ENCODE measurements at regions not wholly inside any gene's neighbourhood (a gene's known extent, or its start where the extent isn't known, plus 50 kb on each side); places are given as distances from the start of the nearest gene placed in this dataset.
A peak's percentile ranks its signal among the peaks of the same experiment; 100 is the strongest.
"Not testable (repeated sequence)": the region's sequence is repeated elsewhere in the genome, so short reads cannot be mapped to it uniquely, and the experiment has no call there.

DNA sequence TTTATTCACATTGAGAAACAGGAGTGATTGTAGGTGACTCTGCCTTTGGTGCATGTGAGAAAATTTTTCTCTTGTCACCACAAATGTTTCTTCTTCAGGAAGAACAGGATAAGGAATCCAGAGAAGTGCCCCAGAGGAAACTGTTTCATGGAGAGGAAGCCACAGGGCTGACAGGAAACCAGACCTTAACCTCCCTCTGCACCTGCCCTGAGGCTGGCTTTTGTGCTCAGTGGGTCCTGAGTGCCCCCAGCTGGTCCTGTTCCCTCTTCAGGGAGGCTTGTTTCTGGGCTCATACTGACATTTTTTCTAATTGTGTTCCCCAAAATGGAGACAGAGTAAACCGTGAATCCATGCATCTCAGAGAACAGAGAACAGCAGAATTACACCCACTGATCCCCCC, 546.3 kb downstream of the GOLGA6L6 start:
- not testable (repeated sequence) for H3K4me3 ChIP-seq (ENCODE audit: insufficient read length, low read depth); H3K9ac ChIP-seq (ENCODE audit: insufficient read length, low read depth); H3K36me3 ChIP-seq (ENCODE audit: insufficient read depth, insufficient read length, low read length); H3K4me1 ChIP-seq (ENCODE audit: insufficient read depth, insufficient read length); H3K9me3 ChIP-seq (ENCODE audit: insufficient read depth, low read length); DNase-seq (ENCODE audit: low read depth, low spot score)
- H3K27me3 ChIP-seq (ENCODE audit: insufficient read depth, insufficient read length), result peaks cover 28% of the 10 kb centered on the region

DNA sequence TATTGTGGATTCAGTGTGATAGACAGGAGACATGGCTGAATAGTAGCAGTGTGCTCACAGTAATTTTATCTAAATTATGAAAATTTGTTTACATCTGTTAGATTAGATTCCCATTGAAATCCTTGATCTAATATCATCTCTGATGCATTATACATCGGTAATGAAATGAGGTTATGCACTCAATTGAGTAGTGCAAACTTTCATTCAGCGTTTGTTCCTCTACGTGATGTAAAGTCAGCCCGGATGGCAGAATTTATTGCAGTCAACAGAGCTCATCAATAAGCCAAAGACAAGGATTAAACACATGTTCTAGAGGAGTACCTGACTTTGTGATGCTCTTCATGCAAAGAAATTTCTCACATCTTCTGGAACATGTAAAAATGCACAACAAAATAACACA, 549.2 kb downstream of the GOLGA6L6 start:
- Histone ChIP-seq H3K9ac (ENCODE audit: insufficient read length, low read depth) (no peak overlapping the region), H3K27me3 (ENCODE audit: insufficient read depth, insufficient read length) (peaks cover 55% of the 10 kb centered on the region), H3K36me3 (ENCODE audit: insufficient read depth, insufficient read length, low read length) (no peaks in the 10 kb centered on the region), H3K4me1 (ENCODE audit: insufficient read depth, insufficient read length) (no peaks in the 10 kb centered on the region), H3K9me3 (ENCODE audit: insufficient read depth, low read length) (no peaks in the 10 kb centered on the region), H3K4me3 (ENCODE audit: insufficient read length, low read depth) (no peak overlapping the region)
- no peak for DNase-seq (ENCODE audit: low read depth, low spot score)
- TF ChIP-seq ZNF274 (IDR thresholded peaks at IDR 0.05; ENCODE audit: low read depth, low read length) (no peak), SUZ12 (IDR thresholded peaks at IDR 0.05; ENCODE audit: extremely low read depth, insufficient read depth, insufficient read length) (no peak), YY1 (IDR thresholded peaks at IDR 0.05; ENCODE audit: insufficient read depth, insufficient read length) (no peak)

DNA sequence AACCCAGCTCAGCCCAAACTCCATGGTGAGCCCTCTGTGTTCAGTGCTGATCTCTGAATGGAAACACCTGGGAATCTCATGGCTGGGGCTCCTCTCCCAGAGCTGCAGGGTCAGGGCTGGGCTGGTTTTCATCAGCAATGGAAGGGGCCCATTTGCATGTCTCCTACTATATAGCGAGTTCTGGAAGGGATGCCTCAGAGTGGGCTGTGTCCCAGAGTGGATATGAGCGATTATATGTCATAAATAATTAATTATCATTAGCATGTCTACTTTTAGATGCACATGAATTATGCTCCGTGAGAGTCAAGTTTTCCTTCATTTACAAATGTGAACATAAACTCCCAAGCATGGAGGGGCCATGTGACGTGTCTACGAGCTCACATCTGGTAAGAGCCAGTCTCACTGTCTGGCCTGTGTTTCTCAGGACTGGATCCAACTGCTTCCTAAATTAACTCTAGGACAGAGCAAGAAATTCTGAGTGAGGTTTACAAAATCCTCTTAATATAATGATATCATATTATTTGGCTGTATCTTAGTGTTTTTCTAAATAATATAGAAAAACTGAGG, 553.4 kb downstream of the GOLGA6L6 start:
- H3K4me1 ChIP-seq (ENCODE audit: insufficient read depth, insufficient read length), result no peaks in the 10 kb centered on the region
- H3K9me3 ChIP-seq (ENCODE audit: insufficient read depth, low read length), result no peaks in the 10 kb centered on the region
- peaks cover 92% of the 10 kb centered on the region for H3K27me3 ChIP-seq (ENCODE audit: insufficient read depth, insufficient read length)
- TF ChIP-seq ZNF274 (IDR thresholded peaks at IDR 0.05; ENCODE audit: low read depth, low read length), result no peak
- no peak for TF ChIP-seq SUZ12 (IDR thresholded peaks at IDR 0.05; ENCODE audit: extremely low read depth, insufficient read depth, insufficient read length)
- no peak for TF ChIP-seq YY1 (IDR thresholded peaks at IDR 0.05; ENCODE audit: insufficient read depth, insufficient read length)
- H3K4me3 ChIP-seq (ENCODE audit: insufficient read length, low read depth), result no peak overlapping the region
- no peaks in the 10 kb centered on the region for H3K36me3 ChIP-seq (ENCODE audit: insufficient read depth, insufficient read length, low read length)
- H3K9ac ChIP-seq (ENCODE audit: insufficient read length, low read depth), result no peak overlapping the region
- no peak for DNase-seq (ENCODE audit: low read depth, low spot score)

DNA sequence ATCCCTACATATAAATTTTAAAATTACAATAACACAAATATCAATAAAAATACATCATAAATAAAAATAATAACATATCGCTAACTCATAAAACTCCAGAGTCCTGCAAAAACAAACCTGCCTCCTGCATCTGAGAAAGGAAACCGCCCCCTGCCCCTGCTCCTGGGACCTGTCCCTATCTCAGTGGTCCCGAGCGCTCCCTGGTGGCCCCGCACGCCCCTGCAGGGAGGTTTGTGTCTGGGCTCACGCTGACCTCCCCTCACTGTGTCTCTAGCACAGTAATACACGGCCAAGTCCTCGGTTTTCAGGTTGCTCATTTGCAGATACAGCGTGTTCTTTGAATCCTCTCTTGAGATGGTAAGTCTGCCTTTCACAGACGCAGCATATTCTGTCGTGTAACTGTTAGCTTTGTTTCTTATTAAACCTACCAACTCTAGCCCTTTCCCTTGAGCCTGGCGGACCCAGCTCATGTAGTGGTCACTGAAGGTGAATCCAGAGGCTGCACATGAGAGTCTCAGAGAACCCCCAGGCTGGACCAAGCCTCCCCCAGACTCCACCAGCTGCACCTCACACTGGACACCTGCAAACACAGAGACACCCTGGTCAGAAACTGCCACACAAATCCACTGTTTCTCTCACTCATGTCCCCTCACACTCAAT, 554.1 kb downstream of the GOLGA6L6 start:
- no peaks in the 10 kb centered on the region for H3K9me3 ChIP-seq (ENCODE audit: insufficient read depth, low read length)

DNA sequence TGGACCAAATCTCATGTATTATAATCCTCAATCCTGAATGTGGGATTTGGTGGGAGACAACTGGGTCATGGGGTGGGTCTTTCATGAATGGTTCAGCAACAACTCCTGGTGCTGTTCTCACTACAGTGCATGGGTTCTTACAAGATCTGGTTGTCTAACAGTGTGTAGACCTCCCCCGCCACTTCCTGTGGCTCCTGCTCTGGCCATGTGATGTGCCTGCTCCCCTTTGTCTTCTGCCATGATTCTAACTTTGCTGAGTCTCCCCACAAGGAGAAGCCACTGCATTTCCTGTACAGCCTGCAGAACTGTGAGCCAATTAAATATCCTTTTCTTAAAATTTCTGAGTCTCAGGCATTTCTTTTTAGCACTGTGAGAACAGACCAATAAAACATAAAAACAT, 557.5 kb downstream of the GOLGA6L6 start:
- Histone ChIP-seq H3K4me1 (ENCODE audit: insufficient read depth, insufficient read length) (no peaks in the 10 kb centered on the region), H3K9me3 (ENCODE audit: insufficient read depth, low read length) (no peaks in the 10 kb centered on the region), H3K27me3 (ENCODE audit: insufficient read depth, insufficient read length) (peaks cover 95% of the 10 kb centered on the region), H3K4me3 (ENCODE audit: insufficient read length, low read depth) (no peak overlapping the region), H3K9ac (ENCODE audit: insufficient read length, low read depth) (no peak overlapping the region), H3K36me3 (ENCODE audit: insufficient read depth, insufficient read length, low read length) (no peaks in the 10 kb centered on the region)
- no peak for TF ChIP-seq YY1 (IDR thresholded peaks at IDR 0.05; ENCODE audit: insufficient read depth, insufficient read length)
- no peak for TF ChIP-seq ZNF274 (IDR thresholded peaks at IDR 0.05; ENCODE audit: low read depth, low read length)
- no peak for TF ChIP-seq SUZ12 (IDR thresholded peaks at IDR 0.05; ENCODE audit: extremely low read depth, insufficient read depth, insufficient read length)
- DNase-seq (ENCODE audit: low read depth, low spot score), result no peak

More for the DNA sequence above, 554.1 kb downstream of the GOLGA6L6 start:
- Histone ChIP-seq H3K36me3 (ENCODE audit: insufficient read depth, insufficient read length, low read length) (no peaks in the 10 kb centered on the region), H3K4me3 (ENCODE audit: insufficient read length, low read depth) (no peak overlapping the region), H3K4me1 (ENCODE audit: insufficient read depth, insufficient read length) (no peaks in the 10 kb centered on the region), H3K9ac (ENCODE audit: insufficient read length, low read depth) (no peak overlapping the region), H3K27me3 (ENCODE audit: insufficient read depth, insufficient read length) (peaks cover 93% of the 10 kb centered on the region)
- DNase-seq (ENCODE audit: low read depth, low spot score), result peak; percentile 30
- TF ChIP-seq ZNF274 (IDR thresholded peaks at IDR 0.05; ENCODE audit: low read depth, low read length), result no peak
- no peak for TF ChIP-seq YY1 (IDR thresholded peaks at IDR 0.05; ENCODE audit: insufficient read depth, insufficient read length)
- no peak for TF ChIP-seq SUZ12 (IDR thresholded peaks at IDR 0.05; ENCODE audit: extremely low read depth, insufficient read depth, insufficient read length)

DNA sequence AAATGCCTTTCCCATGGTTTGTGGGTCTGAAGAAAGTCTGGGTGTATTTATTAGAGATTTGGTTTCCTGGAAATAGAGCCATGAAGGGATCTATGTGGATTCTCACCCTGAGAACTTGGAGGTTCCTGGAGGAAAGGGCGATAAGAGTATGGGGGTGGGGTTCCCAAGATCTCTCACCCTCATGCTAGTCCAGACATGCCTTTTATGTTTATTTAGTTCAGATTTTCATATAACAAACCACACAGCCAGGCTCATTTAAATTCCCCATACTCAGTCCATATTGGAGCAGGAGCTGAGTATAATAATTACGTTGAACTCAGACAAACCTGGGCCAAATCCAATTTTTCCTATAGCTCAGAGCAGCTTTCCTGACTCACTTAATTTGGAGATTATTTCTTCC, 566.6 kb downstream of the GOLGA6L6 start:
- Histone ChIP-seq H3K9ac (ENCODE audit: insufficient read length, low read depth) (no peak overlapping the region), H3K4me1 (ENCODE audit: insufficient read depth, insufficient read length) (no peaks in the 10 kb centered on the region), H3K4me3 (ENCODE audit: insufficient read length, low read depth) (no peak overlapping the region), H3K27me3 (ENCODE audit: insufficient read depth, insufficient read length) (peaks cover 98% of the 10 kb centered on the region), H3K9me3 (ENCODE audit: insufficient read depth, low read length) (no peaks in the 10 kb centered on the region), H3K36me3 (ENCODE audit: insufficient read depth, insufficient read length, low read length) (no peaks in the 10 kb centered on the region)
- TF ChIP-seq ZNF274 (IDR thresholded peaks at IDR 0.05; ENCODE audit: low read depth, low read length) (no peak), YY1 (IDR thresholded peaks at IDR 0.05; ENCODE audit: insufficient read depth, insufficient read length) (no peak), SUZ12 (IDR thresholded peaks at IDR 0.05; ENCODE audit: extremely low read depth, insufficient read depth, insufficient read length) (no peak)
- DNase-seq (ENCODE audit: low read depth, low spot score), result no peak

DNA sequence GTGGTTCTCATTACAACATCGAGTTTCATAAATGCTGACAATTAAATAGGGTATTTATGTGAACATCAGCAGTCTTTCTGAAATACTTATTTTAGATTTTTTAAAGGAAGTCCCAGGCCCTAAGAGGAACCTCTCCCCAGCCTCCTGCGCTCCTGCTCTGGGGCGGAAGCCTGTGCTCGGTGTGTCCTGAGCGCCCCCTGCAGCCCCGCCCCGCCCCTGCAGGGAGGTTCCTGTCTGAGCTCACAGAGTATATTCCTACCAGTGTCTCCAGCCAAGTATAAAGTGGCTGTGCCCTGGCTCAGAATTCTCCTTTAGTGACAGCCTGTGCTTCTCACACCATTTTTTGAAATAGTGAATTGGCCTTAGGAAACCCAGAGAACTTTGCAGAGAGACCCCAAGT, 567.9 kb downstream of the GOLGA6L6 start:
- Histone ChIP-seq H3K4me3 (ENCODE audit: insufficient read length, low read depth) (no peak overlapping the region), H3K9me3 (ENCODE audit: insufficient read depth, low read length) (no peaks in the 10 kb centered on the region), H3K4me1 (ENCODE audit: insufficient read depth, insufficient read length) (no peaks in the 10 kb centered on the region), H3K27me3 (ENCODE audit: insufficient read depth, insufficient read length) (peaks cover 98% of the 10 kb centered on the region), H3K36me3 (ENCODE audit: insufficient read depth, insufficient read length, low read length) (no peaks in the 10 kb centered on the region), H3K9ac (ENCODE audit: insufficient read length, low read depth) (no peak overlapping the region)
- no peak for TF ChIP-seq SUZ12 (IDR thresholded peaks at IDR 0.05; ENCODE audit: extremely low read depth, insufficient read depth, insufficient read length)
- no peak for TF ChIP-seq YY1 (IDR thresholded peaks at IDR 0.05; ENCODE audit: insufficient read depth, insufficient read length)
- no peak for TF ChIP-seq ZNF274 (IDR thresholded peaks at IDR 0.05; ENCODE audit: low read depth, low read length)
- peak; percentile 6 for DNase-seq (ENCODE audit: low read depth, low spot score)

DNA sequence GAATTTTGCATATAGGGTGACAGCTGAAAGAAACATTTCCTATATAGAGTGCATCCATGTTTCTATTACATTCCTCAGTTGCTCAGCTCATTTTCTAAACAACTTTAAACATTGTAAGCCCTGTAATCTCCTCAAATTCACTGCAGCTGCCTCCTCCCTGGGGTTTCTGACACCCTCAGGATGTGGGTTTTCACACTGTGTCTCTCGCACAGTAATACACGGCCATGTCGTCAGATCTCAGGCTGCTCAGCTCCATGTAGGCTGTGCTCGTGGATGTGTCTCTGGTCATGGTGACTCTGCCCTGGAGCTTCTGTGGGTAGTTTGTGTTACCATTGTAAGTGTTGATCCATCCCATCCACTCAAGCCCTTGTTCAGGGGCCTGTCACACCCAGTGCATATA, 569.0 kb downstream of the GOLGA6L6 start:
- H3K9me3 ChIP-seq (ENCODE audit: insufficient read depth, low read length); H3K9ac ChIP-seq (ENCODE audit: insufficient read length, low read depth); H3K4me3 ChIP-seq (ENCODE audit: insufficient read length, low read depth); H3K36me3 ChIP-seq (ENCODE audit: insufficient read depth, insufficient read length, low read length); H3K4me1 ChIP-seq (ENCODE audit: insufficient read depth, insufficient read length); DNase-seq (ENCODE audit: low read depth, low spot score): not testable (repeated sequence)
- peaks cover 98% of the 10 kb centered on the region for H3K27me3 ChIP-seq (ENCODE audit: insufficient read depth, insufficient read length)

DNA sequence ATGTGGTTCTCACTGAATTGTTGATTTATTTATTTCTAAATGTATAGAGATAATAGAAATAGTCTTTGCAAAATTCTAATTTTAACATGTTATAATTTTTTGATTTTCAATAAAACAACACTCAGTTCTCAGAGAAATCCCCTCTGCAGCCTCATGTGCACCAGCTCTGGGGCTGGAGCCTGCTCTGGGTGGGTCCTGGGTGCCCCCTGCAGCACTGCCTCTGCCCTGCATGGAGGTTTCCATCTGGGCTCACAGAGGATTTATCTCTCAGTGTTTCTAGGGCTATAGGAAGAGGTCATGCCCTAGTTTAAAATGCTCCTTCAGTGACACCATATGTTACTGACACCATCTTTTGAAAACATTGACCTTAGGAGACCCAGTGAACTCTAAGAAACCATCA, 576.0 kb downstream of the GOLGA6L6 start:
- not testable (repeated sequence) for H3K9me3 ChIP-seq (ENCODE audit: insufficient read depth, low read length); H3K36me3 ChIP-seq (ENCODE audit: insufficient read depth, insufficient read length, low read length); DNase-seq (ENCODE audit: low read depth, low spot score)

DNA sequence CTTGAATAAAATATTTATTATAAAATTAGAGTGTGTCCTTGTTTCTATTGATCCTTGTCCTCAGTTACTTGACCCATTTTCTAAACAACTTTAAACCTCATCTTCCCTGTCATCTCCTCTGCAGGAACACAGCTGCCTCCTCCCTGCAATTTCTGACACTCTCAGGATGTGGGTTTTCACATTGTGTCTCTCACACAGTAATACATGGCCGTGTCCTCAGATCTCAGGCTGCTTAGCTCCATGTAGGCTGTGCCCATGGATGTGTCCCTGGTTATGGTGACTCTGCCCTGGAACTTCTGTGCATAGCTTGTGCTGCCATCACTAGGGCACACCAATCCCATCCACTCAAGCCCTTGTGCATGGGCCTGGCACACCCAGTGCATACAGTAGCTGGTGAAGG, 577.1 kb downstream of the GOLGA6L6 start:
- H3K9me3 ChIP-seq (ENCODE audit: insufficient read depth, low read length); H3K4me3 ChIP-seq (ENCODE audit: insufficient read length, low read depth); DNase-seq (ENCODE audit: low read depth, low spot score); H3K36me3 ChIP-seq (ENCODE audit: insufficient read depth, insufficient read length, low read length); H3K4me1 ChIP-seq (ENCODE audit: insufficient read depth, insufficient read length); H3K9ac ChIP-seq (ENCODE audit: insufficient read length, low read depth): not testable (repeated sequence)
- H3K27me3 ChIP-seq (ENCODE audit: insufficient read depth, insufficient read length), result peaks cover 99% of the 10 kb centered on the region

More for the DNA sequence above, 576.0 kb downstream of the GOLGA6L6 start:
- H3K27me3 ChIP-seq (ENCODE audit: insufficient read depth, insufficient read length), result peaks cover 99% of the 10 kb centered on the region
- not testable (repeated sequence) for H3K4me3 ChIP-seq (ENCODE audit: insufficient read length, low read depth); H3K9ac ChIP-seq (ENCODE audit: insufficient read length, low read depth); H3K4me1 ChIP-seq (ENCODE audit: insufficient read depth, insufficient read length)
